ENCODE measurements at regions not wholly inside any gene's neighbourhood (a gene's known extent, or its start where the extent isn't known, plus 50 kb on each side); places are given as distances from the start of the nearest gene placed in this dataset.

DNA sequence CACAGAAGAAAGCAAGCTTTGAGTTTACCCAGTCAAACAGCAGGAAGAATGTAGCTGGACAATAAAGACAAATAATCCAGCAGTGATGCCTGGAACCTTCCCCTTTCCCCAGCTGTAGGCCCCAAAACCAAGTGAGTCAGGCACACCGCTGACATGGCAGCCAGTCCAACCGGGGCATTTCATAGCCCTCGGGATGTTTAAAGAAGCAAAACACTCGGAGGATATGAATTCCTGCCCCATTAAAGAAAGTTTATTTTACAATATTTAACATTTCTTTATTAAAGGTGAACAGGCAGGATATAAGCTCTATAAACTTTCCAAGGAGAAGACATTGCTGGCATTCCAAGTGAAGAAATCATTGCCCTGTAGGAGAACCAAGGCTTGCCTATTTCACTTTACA, 507.6 kb upstream of the TNP1 start:
- Mint-ChIP-seq H3K27me3 (no peaks in the 10 kb centered on the region), H3K9me3 (no peaks in the 10 kb centered on the region), H3K27ac (no peak overlapping the region), H3K4me1 (peaks cover 5% of the 10 kb centered on the region), H3K36me3 (ENCODE audit: low read depth) (no peaks in the 10 kb centered on the region), H3K4me3 (no peak overlapping the region)
- ATAC-seq = no peak
- DNase-seq = no peak

DNA sequence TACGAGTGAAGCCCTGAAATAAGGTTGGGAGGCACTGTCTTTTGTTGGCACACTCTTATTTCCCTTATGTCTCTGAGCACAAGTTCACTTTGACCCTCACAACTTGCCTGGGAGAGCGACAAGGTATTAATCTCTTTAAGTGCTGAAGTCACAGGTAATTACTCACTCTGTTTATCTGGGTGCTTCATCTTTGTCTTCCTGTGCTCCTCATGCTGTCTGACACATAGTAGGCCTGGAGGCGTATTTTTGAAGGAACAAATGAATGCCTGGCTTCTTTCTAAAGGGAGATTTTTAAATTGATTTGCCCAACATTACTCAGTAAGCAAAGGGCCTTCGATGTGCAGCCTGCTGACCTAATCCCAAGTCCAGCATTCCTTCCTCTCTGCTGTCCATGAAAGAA, 507.1 kb upstream of the TNP1 start:
- Mint-ChIP-seq H3K36me3 (ENCODE audit: low read depth) (no peaks in the 10 kb centered on the region), H3K9me3 (no peaks in the 10 kb centered on the region), H3K4me1 (peaks cover 5% of the 10 kb centered on the region), H3K27ac (no peak overlapping the region), H3K4me3 (no peak overlapping the region), H3K27me3 (no peaks in the 10 kb centered on the region)
- ATAC-seq (no peak), DNase-seq (no peak)

DNA sequence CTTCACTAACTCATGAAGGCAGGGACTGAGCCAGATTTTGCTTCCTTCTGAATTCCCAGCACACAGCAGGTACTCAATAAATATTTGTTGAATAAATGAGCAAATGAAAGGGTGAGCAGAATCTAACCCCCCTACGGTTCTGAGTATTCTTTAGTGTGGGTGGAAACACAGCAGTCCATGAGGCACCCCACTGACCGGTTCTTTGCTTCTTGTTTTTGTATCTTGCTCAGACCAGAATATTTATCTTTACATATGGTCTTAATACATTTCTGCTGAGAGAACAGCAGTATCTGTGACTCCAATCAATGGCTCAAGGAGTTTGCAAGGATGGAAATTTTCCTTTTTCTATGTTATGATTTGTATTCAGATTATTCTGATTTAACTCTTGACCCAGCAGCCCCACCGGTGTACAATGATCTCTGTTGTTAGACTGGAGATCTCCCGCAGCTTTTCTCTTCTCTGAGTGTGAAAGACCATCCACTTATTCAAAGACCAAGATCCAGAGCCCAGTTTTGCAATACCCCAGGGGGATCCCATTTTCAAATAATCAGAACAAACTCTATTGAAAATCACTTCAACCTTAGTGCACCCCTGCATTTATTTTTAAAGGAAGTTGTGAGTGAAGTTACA, 506.5 kb upstream of the TNP1 start:
- no peaks in the 10 kb centered on the region for H3K36me3 Mint-ChIP-seq (ENCODE audit: low read depth)
- ATAC-seq = no peak
- H3K4me1 Mint-ChIP-seq = peaks cover 5% of the 10 kb centered on the region
- no peak for DNase-seq
- H3K27me3 Mint-ChIP-seq = no peaks in the 10 kb centered on the region
- H3K27ac Mint-ChIP-seq = no peak overlapping the region
- no peak overlapping the region for H3K4me3 Mint-ChIP-seq
- H3K9me3 Mint-ChIP-seq = no peaks in the 10 kb centered on the region

DNA sequence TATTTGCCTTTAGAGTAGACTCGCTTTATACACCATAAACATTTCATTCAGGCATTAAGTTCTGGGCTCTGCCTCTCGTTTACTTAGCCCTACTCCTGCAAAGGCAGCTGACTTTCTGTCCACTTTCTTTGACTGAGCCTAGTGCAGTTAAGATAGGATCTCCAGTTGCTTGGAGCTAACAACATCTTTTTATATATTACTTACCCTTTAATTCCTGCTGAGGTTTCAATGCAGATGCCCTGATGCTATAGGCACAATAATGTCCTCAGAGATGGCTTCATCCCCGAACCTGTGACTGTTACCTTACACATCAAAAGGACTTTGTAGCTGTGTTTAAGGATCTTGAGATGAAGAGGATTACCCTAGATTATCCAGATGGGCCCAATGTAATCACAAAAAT, 505.8 kb upstream of the TNP1 start:
- H3K4me1 Mint-ChIP-seq = peaks cover 5% of the 10 kb centered on the region
- H3K36me3 Mint-ChIP-seq (ENCODE audit: low read depth) = no peaks in the 10 kb centered on the region
- no peak overlapping the region for H3K4me3 Mint-ChIP-seq
- no peaks in the 10 kb centered on the region for H3K9me3 Mint-ChIP-seq
- H3K27ac Mint-ChIP-seq = no peak overlapping the region
- ATAC-seq (no peak), DNase-seq (no peak)
- H3K27me3 Mint-ChIP-seq = no peaks in the 10 kb centered on the region

DNA sequence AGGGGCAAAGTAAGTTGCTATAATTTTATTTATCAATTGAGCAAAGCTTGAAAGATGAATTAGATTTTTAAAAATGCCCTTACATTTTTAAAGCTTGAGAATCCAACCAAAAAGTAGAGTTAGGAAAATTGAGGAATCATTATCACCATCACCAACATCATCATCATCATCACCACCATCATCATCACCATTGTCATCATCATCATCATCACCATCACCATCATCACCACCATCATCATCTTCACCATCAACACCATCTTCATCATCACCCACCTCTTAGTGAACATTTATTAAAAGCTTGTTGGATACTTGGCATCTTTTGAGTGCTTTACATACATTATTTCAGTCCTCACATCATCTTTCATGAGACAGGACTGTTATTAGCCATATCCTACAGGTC, 504.4 kb upstream of the TNP1 start:
- peaks cover 2% of the 10 kb centered on the region for H3K27me3 Mint-ChIP-seq
- DNase-seq = no peak
- no peak overlapping the region for H3K27ac Mint-ChIP-seq
- H3K4me3 Mint-ChIP-seq = no peak overlapping the region
- H3K9me3 Mint-ChIP-seq = no peaks in the 10 kb centered on the region
- no peak for ATAC-seq
- no peaks in the 10 kb centered on the region for H3K4me1 Mint-ChIP-seq
- no peaks in the 10 kb centered on the region for H3K36me3 Mint-ChIP-seq (ENCODE audit: low read depth)

DNA sequence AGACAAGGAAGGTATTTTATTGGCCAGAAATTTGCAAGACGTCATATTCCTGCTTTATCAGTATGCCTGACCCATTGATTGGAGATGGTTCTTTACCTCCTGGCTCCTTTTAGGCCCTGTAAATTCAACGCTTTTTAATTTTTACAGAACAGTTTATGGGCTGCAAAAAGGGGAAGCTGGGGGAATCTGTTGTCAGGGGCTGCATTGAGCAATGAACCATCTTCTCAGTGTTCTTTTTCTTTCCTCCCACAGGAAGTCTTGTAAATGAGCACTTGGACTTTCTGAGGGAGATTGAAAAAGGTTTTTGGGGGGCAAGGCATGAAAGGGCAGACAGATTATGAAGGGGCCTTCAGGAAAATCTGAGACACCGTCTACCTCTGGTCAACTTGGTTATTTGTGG, 503.6 kb upstream of the TNP1 start:
- H3K9me3 Mint-ChIP-seq = no peaks in the 10 kb centered on the region
- H3K36me3 Mint-ChIP-seq (ENCODE audit: low read depth) = no peaks in the 10 kb centered on the region
- H3K4me1 Mint-ChIP-seq = no peaks in the 10 kb centered on the region
- no peak for DNase-seq
- peaks cover 3% of the 10 kb centered on the region for H3K27me3 Mint-ChIP-seq
- no peak overlapping the region for H3K4me3 Mint-ChIP-seq
- ATAC-seq = no peak
- no peak overlapping the region for H3K27ac Mint-ChIP-seq

DNA sequence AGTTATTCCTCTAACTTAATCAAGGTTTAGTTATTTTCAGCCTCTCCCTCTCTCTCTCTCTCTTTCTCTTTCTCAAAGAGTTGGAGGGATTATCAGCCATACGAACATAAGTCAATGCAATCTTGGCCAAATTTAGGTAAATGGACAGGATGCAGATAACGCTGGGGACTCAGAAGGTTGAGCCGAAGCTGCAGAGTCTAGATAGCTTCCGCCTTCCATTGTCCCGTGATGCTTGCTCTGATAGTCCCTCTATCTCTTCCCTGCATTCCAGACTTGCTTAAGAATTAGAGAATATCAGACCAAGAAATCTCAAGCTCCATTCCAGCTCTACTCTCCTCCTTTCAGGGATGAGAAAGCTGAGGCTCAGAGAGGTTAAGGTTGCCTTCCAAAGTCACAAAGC, 502.8 kb upstream of the TNP1 start:
- Mint-ChIP-seq H3K4me1 (no peaks in the 10 kb centered on the region), H3K9me3 (no peaks in the 10 kb centered on the region), H3K36me3 (ENCODE audit: low read depth) (no peaks in the 10 kb centered on the region), H3K27ac (no peak overlapping the region), H3K27me3 (peaks cover 3% of the 10 kb centered on the region), H3K4me3 (no peak overlapping the region)
- no peak for DNase-seq
- no peak for ATAC-seq

DNA sequence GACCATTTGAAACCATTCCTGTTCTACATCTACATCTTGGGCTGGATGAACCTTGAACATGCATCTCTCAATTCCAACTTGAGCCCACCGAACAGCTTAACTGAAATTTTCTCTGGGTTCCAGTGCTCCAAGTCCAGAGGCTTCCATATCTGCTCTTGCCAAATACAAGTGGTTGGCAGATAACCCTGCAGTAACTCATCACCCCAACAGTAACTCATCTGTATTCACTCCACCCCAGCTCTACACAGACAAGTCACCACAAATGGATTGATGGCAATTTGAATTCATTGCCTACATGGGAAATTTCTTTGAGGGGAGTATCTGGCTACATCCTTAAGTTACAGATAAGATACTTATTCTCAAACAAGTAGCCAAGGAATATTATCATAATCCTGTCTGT, 502.4 kb upstream of the TNP1 start:
- H3K9me3 Mint-ChIP-seq = no peaks in the 10 kb centered on the region
- no peaks in the 10 kb centered on the region for H3K36me3 Mint-ChIP-seq (ENCODE audit: low read depth)
- no peak overlapping the region for H3K27ac Mint-ChIP-seq
- ATAC-seq (no peak), DNase-seq (no peak)
- peaks cover 3% of the 10 kb centered on the region for H3K27me3 Mint-ChIP-seq
- H3K4me3 Mint-ChIP-seq = no peak overlapping the region
- no peaks in the 10 kb centered on the region for H3K4me1 Mint-ChIP-seq

DNA sequence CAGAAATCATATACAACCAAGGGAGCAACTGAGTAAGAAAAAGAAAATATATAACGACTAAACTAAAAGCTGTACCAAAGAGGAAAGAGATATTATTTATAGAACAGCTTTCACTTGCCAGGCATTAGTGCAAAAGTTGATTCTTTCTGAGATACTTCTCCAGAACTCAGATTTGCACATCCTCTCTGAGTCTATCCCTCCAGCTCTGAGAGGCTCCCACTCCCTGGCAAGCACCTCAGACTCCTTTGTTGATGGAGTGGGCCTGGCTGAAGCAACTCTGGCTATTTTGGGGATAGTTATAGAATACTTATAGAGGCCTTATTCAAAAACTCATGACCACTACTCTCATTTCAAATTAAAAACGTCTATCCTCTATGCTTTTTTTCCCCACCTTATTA, 501.6 kb upstream of the TNP1 start:
- H3K27ac Mint-ChIP-seq = no peak overlapping the region
- H3K27me3 Mint-ChIP-seq = peaks cover 3% of the 10 kb centered on the region
- no peaks in the 10 kb centered on the region for H3K4me1 Mint-ChIP-seq
- DNase-seq (no peak), ATAC-seq (no peak)
- H3K9me3 Mint-ChIP-seq = no peaks in the 10 kb centered on the region
- no peak overlapping the region for H3K4me3 Mint-ChIP-seq
- no peaks in the 10 kb centered on the region for H3K36me3 Mint-ChIP-seq (ENCODE audit: low read depth)

DNA sequence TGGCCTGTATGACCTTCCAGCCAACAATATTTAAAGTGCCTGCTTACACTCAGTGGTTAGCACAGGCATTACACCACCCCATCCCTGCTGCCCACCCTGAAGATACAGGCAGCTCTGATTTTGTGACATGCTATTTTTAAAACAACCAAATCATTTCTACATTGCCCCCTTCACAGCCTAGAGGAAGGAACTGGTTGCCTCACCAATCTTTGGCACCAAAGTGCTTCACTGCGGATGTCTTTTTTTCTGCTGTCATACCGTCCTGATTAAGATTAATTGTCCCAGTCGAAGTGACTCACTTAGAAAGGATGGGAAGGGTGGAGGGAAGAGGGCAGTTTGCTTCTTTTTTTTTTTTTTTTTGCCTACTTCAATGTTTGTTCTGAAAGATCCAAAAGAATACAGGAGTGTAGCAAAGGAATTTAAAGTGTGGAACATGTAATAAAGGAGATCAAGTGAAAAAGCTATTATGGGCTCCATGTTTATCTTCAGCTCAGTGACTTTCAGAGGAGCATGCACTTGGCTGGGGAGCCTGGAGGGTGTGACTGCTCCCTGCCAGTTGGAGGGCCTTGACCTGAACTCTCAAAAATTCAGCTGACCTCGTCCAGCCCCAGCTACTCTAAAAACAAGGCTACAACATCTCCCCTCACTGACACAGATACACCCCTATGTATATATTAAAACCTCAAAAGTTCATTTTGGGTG, 501.1 kb upstream of the TNP1 start:
- H3K27ac Mint-ChIP-seq = no peak overlapping the region
- peaks cover 3% of the 10 kb centered on the region for H3K27me3 Mint-ChIP-seq
- ATAC-seq (no peak), DNase-seq (no peak)
- no peaks in the 10 kb centered on the region for H3K4me1 Mint-ChIP-seq
- no peaks in the 10 kb centered on the region for H3K36me3 Mint-ChIP-seq (ENCODE audit: low read depth)
- no peak overlapping the region for H3K4me3 Mint-ChIP-seq
- H3K9me3 Mint-ChIP-seq = no peaks in the 10 kb centered on the region

DNA sequence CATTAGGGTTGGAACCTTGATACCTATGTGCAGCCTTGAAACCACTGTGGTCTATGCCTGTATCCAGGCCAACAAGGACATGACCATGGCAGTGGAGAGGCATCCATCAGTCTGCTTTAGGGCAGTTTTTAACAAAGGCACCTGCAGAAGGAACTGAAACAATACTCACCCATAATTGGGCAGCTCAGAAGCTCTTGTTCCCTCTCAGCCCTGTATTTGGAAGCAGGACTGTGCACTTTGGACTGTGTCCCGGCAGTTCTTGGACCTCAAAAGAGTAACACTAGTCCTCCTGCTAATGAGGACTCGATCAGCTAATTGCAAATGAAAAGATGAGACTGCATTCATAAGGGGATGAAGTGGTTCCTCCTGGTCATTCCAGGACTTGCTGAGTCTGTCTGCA, 500.2 kb upstream of the TNP1 start:
- H3K27ac Mint-ChIP-seq = no peak overlapping the region
- no peaks in the 10 kb centered on the region for H3K36me3 Mint-ChIP-seq (ENCODE audit: low read depth)
- no peaks in the 10 kb centered on the region for H3K4me1 Mint-ChIP-seq
- H3K27me3 Mint-ChIP-seq = peaks cover 3% of the 10 kb centered on the region
- no peak for DNase-seq
- no peak for ATAC-seq
- H3K9me3 Mint-ChIP-seq = no peaks in the 10 kb centered on the region
- H3K4me3 Mint-ChIP-seq = no peak overlapping the region

DNA sequence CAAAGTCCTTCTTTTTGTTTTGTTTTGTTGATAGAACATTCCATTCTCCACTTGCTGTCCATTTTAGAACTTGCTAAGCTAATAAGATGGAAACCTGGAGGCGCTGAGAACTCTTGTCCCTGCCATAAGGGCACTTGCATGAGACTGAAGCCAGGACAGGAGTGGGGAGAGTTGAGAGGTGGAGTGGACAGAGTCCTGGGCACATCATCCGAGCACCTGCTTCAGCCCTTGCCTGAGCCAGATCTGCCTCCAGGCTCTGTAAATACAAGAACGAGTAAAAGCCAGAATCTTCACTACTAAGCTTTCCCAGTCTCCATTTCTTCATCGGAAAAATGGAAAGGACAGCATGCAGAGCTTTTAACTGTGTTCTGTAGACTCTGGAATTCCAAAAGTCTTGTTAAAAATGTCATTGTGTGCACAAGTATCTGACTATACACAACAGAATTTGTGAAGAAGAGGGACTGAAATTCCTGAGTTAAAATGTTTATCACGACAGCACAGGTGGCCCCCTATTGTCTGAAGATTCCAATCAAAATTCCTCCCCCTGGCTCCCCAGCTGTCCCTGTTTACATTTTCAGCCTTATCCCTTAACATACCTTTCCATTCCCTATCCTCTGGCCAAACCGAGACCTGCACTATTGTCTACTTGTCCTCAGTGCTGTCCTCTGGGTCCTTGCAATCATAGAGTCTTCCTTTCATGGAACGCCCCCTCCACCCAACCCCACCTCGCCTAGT, 498.2 kb upstream of the TNP1 start:
- no peak for DNase-seq
- Mint-ChIP-seq H3K9me3 (no peaks in the 10 kb centered on the region), H3K27ac (no peak overlapping the region), H3K4me1 (no peaks in the 10 kb centered on the region), H3K36me3 (ENCODE audit: low read depth) (no peaks in the 10 kb centered on the region), H3K4me3 (no peak overlapping the region), H3K27me3 (peaks cover 3% of the 10 kb centered on the region)
- no peak for ATAC-seq

DNA sequence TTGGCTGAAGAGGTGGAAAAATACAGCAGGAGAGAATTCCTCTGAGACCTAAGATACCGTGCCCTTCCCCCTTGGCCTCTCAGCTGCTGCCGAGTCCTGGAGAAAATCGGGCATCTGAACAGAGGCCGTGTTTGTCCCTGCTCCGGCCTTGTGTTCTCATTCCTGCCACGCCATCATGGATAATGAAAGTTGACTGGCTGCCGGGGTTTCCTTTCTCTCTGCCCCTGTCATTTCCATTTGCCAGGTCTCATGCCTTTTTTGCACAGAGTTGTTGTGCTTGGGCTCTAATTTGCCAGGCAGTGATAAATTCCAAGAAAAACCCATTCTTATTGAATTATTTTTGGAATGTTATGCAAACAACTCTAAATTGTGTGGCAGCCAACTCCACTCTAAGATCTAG, 496.9 kb upstream of the TNP1 start:
- Mint-ChIP-seq H3K27ac (no peak overlapping the region), H3K4me3 (no peak overlapping the region), H3K4me1 (no peaks in the 10 kb centered on the region), H3K9me3 (no peaks in the 10 kb centered on the region), H3K36me3 (ENCODE audit: low read depth) (no peaks in the 10 kb centered on the region), H3K27me3 (peaks cover 3% of the 10 kb centered on the region)
- ATAC-seq (no peak), DNase-seq (no peak)

DNA sequence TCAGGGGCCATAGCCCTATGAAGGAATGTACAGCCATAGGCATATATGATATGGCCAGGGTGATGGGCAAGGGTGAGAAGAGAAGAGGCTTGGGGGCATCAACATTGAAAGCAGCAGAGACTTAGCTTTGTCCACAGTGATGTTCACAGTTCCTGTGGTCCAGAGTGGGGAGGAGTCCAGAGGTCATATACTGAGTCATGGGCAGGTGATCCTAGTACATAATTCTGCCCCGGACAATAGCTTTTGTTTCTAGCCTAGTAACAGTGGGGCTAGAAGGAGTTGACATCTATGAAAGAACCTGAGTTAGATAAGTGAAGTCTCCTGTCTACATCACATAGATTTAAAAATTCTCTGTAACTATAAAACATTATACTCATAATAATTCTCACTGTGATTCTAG, 496.3 kb upstream of the TNP1 start:
- Mint-ChIP-seq H3K36me3 (ENCODE audit: low read depth) (no peaks in the 10 kb centered on the region), H3K4me1 (no peaks in the 10 kb centered on the region), H3K27ac (no peak overlapping the region), H3K27me3 (peaks cover 3% of the 10 kb centered on the region), H3K4me3 (no peak overlapping the region), H3K9me3 (no peaks in the 10 kb centered on the region)
- ATAC-seq (no peak), DNase-seq (no peak)

DNA sequence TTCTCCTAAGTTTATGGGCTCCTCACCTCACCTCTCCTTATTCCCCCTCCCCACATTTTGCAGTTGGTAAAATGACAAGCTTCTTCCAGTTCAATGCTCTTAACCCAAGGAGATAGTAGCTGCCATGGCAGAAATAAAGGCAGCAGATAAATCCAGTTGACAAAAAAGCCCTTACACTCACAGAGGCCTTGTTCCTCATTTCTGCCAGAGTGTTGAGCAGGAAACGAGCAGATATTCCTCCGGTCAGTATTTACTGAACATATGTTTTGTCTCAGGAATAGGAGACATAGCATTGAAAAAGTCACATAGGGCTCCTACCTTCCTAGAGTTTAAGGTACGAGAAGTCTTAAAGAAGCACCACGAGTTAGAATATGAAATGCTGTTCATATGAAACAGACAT, 493.7 kb upstream of the TNP1 start:
- Mint-ChIP-seq H3K36me3 (ENCODE audit: low read depth) (no peaks in the 10 kb centered on the region), H3K27me3 (no peaks in the 10 kb centered on the region), H3K4me3 (no peak overlapping the region), H3K9me3 (peaks cover 17% of the 10 kb centered on the region), H3K4me1 (no peaks in the 10 kb centered on the region), H3K27ac (no peak overlapping the region)
- DNase-seq (no peak), ATAC-seq (no peak)
